Omental fat pad (tissue), 3 donors: ENCODE measurements at regions not wholly inside any gene's neighbourhood (a gene's known extent, or its start where the extent isn't known, plus 50 kb on each side); places are given as distances from the start of the nearest gene placed in this dataset.
A peak's percentile ranks its signal among the peaks of the same experiment; 100 is the strongest.

Experiments used
- ATAC-seq: fragments of 150-250 bp; one replicate; pipeline ENCODE4 v1.9.1; 2016; ENCODE audit warnings: mild to moderate bottlenecking, moderate library complexity; ENCODE audit not compliant: low FRiP score
- DNase-seq: peaks from one replicate; pipeline ENCODE4 v3.0.0-alpha.2; 2019; ENCODE audit warnings: low spot score
- TF ChIP-seq, protein P1 (sequence below), 3 donors: fragments of 450-650 bp; IDR thresholded peaks; one replicate each; pipeline ENCODE4 v1.5.1; 2016 to 2017; ENCODE audit warnings: antibody characterized with exemption in 3 of 3, mild to moderate bottlenecking in 3 of 3, moderate library complexity in 2 of 3

DNA sequence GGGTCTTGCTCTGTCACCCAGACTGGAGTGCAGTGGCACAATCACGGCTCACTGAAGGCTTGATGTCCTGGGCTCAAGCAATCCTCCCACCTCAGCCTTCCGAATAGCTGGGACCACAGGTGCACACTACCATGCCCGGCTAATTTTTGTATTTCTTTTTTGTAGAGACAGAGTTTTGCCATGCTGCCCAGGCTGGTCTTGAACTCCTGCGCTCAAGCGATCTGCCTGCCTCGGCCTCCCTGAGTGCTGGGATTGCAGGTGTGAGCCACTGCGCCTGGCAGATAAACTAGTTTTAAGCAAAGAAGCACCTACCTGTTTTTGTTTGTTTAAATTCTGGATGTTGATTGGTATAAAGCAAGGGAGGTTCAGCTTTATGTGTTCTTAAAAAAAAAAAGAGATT, 170.6 kb upstream of the GOLIM4 start:
- no peak for DNase-seq
- TF ChIP-seq, protein P1, sequence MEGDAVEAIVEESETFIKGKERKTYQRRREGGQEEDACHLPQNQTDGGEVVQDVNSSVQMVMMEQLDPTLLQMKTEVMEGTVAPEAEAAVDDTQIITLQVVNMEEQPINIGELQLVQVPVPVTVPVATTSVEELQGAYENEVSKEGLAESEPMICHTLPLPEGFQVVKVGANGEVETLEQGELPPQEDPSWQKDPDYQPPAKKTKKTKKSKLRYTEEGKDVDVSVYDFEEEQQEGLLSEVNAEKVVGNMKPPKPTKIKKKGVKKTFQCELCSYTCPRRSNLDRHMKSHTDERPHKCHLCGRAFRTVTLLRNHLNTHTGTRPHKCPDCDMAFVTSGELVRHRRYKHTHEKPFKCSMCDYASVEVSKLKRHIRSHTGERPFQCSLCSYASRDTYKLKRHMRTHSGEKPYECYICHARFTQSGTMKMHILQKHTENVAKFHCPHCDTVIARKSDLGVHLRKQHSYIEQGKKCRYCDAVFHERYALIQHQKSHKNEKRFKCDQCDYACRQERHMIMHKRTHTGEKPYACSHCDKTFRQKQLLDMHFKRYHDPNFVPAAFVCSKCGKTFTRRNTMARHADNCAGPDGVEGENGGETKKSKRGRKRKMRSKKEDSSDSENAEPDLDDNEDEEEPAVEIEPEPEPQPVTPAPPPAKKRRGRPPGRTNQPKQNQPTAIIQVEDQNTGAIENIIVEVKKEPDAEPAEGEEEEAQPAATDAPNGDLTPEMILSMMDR (IDR thresholded peaks at IDR 0.05) = no peak
- no peak for ATAC-seq

DNA sequence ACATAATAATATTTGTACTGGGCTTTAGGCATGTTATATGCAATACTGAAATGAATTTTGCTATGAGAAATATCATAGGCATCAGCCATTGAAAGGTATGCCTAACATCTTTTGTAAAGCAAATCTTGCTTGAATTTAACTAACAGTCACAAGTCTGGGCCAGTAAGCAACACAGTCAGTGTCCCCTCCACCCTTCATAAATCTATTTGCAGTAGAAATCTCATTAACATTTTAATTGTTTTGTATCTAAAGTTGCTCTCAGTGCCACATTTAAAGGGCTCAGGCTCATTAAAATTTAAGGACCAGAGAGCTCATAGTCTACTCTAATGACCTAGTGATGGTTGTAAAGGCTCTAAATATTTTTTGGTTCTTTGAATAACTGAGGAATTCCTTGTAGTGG, 167.2 kb upstream of the GOLIM4 start:
- TF ChIP-seq, protein P1 (IDR thresholded peaks at IDR 0.05) = no peak
- ATAC-seq = no peak
- DNase-seq = no peak

DNA sequence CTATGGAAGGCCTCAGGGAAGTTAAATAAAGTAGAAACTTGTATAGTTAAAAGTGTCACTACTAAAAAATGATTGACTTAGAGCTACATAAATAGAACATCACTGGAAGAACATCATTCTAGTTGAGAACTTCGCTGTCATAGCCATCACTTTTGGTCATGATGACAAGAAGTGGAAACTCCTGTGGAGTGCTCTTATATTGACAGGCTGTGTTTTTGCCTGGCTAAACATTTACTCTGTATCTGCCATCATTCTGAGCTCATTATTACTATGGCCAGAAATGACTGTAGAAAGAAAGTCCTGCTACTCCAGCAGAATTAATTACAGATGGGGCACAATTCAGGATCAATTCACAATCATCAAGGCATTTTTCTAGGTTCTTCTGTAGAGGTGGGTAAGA, 165.1 kb upstream of the GOLIM4 start:
- ATAC-seq = no peak
- TF ChIP-seq, protein P1 (IDR thresholded peaks at IDR 0.05) = no peak
- DNase-seq = no peak

DNA sequence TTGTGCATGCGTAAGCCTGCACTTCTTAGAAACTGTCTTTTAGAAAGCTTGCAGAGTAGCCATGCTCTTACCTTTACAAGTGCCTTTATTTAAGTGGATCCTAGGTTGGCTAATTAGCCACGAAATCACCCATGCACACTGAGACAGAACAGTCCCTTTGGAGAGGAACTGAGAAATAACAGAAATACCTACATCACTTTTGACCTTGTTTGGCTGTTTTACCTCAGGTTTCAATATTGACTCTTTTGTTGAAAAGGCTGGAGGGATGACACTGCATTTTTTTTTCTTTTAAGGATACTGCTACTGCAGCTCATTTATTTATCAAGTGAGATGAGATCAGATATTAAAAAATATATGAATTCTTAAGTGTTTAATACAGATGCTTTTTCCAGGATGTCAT, 155.6 kb upstream of the GOLIM4 start:
- TF ChIP-seq, protein P1 (IDR thresholded peaks at IDR 0.05) = no peak
- ATAC-seq (no peak), DNase-seq (no peak)

- ATAC-seq (no peak), DNase-seq (no peak)
- TF ChIP-seq, protein P1 (IDR thresholded peaks at IDR 0.05) = no peak
Measured at GRCh38 chr3:168250415-168250861, 154.7 kb upstream of the GOLIM4 start.

DNA sequence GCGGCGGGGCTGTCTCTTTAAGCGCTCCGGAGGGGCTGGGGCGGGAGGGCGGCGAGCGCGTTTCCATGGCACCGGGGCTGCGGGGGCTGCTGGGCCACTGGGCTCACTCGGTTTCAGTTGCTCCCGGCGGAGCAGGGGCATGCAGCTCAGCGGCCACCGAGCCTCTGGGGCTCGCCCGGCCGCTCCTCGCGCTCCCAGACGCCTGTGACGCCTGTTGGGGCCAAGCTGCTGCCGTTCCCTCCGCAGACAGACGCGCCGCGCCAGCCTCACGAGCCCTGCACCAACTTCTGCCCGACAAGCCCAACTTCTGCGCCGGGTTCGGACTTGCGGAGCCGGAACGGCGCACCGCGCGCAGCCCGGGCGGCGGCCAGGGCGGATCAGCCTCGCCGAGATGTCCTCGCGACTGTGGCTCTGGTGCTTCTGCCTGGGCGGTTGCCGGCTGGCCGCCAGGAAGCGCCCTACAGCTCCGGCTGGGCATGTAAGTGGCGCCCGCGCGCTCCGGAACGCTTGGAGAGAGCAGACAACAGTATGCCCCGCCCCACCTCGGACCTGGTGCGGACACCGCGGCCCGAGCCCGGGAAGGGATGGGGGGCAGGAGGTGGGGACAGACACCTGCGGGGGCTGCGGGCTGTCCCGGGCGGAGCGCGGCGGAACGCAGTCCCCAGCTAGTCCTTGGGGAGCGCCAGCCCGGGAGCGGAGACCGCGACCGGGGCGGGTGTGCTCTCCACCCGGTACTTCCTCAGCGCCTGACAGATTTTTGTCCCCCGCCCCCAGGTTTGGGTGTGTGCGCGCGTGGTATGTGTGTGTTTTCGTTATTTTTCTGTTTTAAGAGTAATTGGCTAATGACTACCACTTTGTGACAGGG, 154.1 kb upstream of the GOLIM4 start:
- TF ChIP-seq, protein P1 (IDR thresholded peaks at IDR 0.05) = no peak
- ATAC-seq (peak; percentile 76), DNase-seq (no peak)

GRCh38 chr3:168249205-168249549, 153.5 kb upstream of the GOLIM4 start:
- ATAC-seq = no peak
- TF ChIP-seq, protein P1 (IDR thresholded peaks at IDR 0.05) = no peak
- DNase-seq = no peak
